ENCODE measurements at regions not wholly inside any gene's neighbourhood (a gene's known extent, or its start where the extent isn't known, plus 50 kb on each side); places are given as distances from the start of the nearest gene placed in this dataset.

GRCh38 chr1:213357403-213357802, 306.4 kb downstream of the RPS6KC1 start:
- TF ChIP-seq FOXK2 (IDR thresholded peaks at IDR 0.05) (no peak), ELF4 (IDR thresholded peaks at IDR 0.05) (no peak), TARDBP (IDR thresholded peaks at IDR 0.05) (no peak), SUZ12 (IDR thresholded peaks at IDR 0.05) (no peak), ARNT (IDR thresholded peaks at IDR 0.05) (no peak), FOXA1 (IDR thresholded peaks at IDR 0.05) (no peak), FOXM1 (IDR thresholded peaks at IDR 0.05; ENCODE audit: borderline replicate concordance) (no peak), BHLHE40 (IDR thresholded peaks at IDR 0.05; ENCODE audit: borderline replicate concordance) (no peak), ZNF384 (IDR thresholded peaks at IDR 0.05) (no peak)
